ENCODE measurements at regions not wholly inside any gene's neighbourhood (a gene's known extent, or its start where the extent isn't known, plus 50 kb on each side); places are given as distances from the start of the nearest gene placed in this dataset.

GRCh38 chr14:36245223-36245622, 68.7 kb upstream of the PTCSC3 start:
- no peaks in the 10 kb centered on the region for H3K9me3 ChIP-seq
- WGBS, 2 donors = 66 to 67% methylated on average over 3 of the region's 3 CpGs
- DNase-seq (no peak), ATAC-seq (ENCODE audit: low FRiP score in 2 of 2) (no peak)
- TF ChIP-seq POLR2A (IDR thresholded peaks at IDR 0.05) = no peak
- TF ChIP-seq, protein P1, sequence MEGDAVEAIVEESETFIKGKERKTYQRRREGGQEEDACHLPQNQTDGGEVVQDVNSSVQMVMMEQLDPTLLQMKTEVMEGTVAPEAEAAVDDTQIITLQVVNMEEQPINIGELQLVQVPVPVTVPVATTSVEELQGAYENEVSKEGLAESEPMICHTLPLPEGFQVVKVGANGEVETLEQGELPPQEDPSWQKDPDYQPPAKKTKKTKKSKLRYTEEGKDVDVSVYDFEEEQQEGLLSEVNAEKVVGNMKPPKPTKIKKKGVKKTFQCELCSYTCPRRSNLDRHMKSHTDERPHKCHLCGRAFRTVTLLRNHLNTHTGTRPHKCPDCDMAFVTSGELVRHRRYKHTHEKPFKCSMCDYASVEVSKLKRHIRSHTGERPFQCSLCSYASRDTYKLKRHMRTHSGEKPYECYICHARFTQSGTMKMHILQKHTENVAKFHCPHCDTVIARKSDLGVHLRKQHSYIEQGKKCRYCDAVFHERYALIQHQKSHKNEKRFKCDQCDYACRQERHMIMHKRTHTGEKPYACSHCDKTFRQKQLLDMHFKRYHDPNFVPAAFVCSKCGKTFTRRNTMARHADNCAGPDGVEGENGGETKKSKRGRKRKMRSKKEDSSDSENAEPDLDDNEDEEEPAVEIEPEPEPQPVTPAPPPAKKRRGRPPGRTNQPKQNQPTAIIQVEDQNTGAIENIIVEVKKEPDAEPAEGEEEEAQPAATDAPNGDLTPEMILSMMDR (IDR thresholded peaks at IDR 0.05) = no peak
- no peak for TF ChIP-seq EP300 (IDR thresholded peaks at IDR 0.05)
- TF ChIP-seq POLR2AphosphoS5 (IDR thresholded peaks at IDR 0.05) = no peak
- no peaks in the 10 kb centered on the region for H3K36me3 ChIP-seq
- H3K27me3 ChIP-seq = no peaks in the 10 kb centered on the region
- H3K27ac ChIP-seq = peak overlapping the region in 1 of 4 donors; percentile 37
- H3K4me3 ChIP-seq = no peak overlapping the region
- peaks cover 0 to 25% (median 0%) of the 10 kb centered on the region in 4 donors for H3K4me1 ChIP-seq

DNA sequence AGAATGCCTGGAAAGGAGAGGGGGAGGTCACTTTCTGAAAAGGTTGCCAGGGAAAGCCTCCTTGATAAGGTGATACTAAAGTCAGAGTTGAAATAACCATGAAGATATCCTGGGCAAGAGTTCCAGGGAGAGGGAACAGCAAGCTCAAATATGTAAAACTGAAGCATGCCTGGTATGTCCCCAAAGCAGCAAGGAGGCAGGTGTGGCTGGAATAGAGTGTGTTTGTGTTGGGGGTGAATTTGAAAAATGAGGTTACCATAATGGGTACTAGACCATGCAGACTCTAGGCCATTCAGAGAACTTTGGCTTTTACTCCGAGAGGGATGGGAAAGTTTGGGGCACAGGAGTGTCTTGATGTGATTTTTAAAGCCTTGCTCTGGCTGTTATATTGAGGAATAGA, 66.7 kb upstream of the PTCSC3 start:
- no peaks in the 10 kb centered on the region for H3K27me3 ChIP-seq
- H3K27ac ChIP-seq = peak overlapping the region in 2 of 4 donors; percentile 74 to 75
- ATAC-seq (ENCODE audit: low FRiP score in 2 of 2) (peak; percentile 42 to 75), DNase-seq (peak in 1 of 2 donors; percentile 51)
- peaks cover 0 to 29% (median 2%) of the 10 kb centered on the region in 4 donors for H3K4me1 ChIP-seq
- no peaks in the 10 kb centered on the region for H3K36me3 ChIP-seq
- no peak overlapping the region for H3K4me3 ChIP-seq
- H3K9me3 ChIP-seq = no peaks in the 10 kb centered on the region
- TF ChIP-seq POLR2AphosphoS5 (IDR thresholded peaks at IDR 0.05) = peak in 1 of 2 donors; percentile 5
- peak in 1 of 4 donors; percentile 54 for TF ChIP-seq EP300 (IDR thresholded peaks at IDR 0.05)
- peak in 1 of 4 donors; percentile 32 for TF ChIP-seq POLR2A (IDR thresholded peaks at IDR 0.05)
- TF ChIP-seq, protein P1 (IDR thresholded peaks at IDR 0.05) = no peak
- WGBS, 2 donors = 60 to 67% methylated on average over 1 of the region's 1 CpG

GRCh38 chr14:36241183-36241582, 64.7 kb upstream of the PTCSC3 start:
- H3K4me3 ChIP-seq = no peak overlapping the region
- ATAC-seq (ENCODE audit: low FRiP score in 2 of 2) = no peak
- peak overlapping the region in 2 of 4 donors; percentile 74 to 75 for H3K27ac ChIP-seq
- H3K27me3 ChIP-seq = no peaks in the 10 kb centered on the region
- no peak for DNase-seq
- no peak for TF ChIP-seq EP300 (IDR thresholded peaks at IDR 0.05)
- TF ChIP-seq, protein P1 (IDR thresholded peaks at IDR 0.05) = peak in 1 of 6 experiments; percentile 26
- H3K36me3 ChIP-seq = no peaks in the 10 kb centered on the region
- 66 to 73% methylated on average over 3 of the region's 3 CpGs for WGBS, 2 donors
- no peaks in the 10 kb centered on the region for H3K9me3 ChIP-seq
- peaks cover 0 to 34% (median 5%) of the 10 kb centered on the region in 4 donors for H3K4me1 ChIP-seq

DNA sequence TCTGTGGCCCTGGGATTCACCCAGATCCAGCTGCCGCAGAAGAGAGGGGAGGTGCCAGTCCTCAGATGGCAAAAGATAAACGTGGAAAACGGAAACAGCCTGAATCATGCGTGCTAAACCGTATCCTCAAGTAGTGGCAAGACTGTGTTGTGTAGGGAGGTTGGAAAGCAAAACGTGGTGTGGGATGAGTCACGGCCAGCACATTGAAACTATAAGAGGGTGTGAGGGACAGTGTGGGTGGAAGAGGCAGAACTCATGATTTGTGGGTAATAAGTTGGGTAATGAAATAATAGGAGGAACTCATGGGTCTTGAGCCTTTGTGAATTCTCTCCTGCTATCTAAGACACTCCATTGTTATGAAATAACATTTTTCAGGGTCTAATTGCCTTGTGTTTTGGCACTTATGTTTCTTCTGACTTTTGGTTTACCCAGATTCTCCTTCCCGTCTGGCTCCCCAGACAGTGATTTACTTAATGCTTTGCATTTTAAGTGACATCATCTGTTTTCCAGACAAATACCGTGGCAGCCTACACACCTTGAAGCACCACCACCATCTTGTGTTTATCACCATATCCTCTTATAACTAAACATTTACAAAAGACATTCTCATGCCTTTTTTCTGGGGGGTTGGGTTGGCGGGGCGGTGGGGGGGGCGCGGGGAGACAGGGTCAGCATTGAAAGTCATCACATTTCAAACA, 62.3 kb upstream of the PTCSC3 start:
- H3K4me1 ChIP-seq = peaks cover 0 to 22% (median 5%) of the 10 kb centered on the region in 4 donors
- ATAC-seq (ENCODE audit: low FRiP score in 2 of 2) (peak; percentile 69 to 80), DNase-seq (peak; percentile 7 to 41)
- no peak overlapping the region for H3K4me3 ChIP-seq
- peak in 1 of 4 donors; percentile 72 for TF ChIP-seq EP300 (IDR thresholded peaks at IDR 0.05)
- TF ChIP-seq, protein P1 (IDR thresholded peaks at IDR 0.05) = no peak
- peak in 1 of 2 donors; percentile 36 for TF ChIP-seq POLR2AphosphoS5 (IDR thresholded peaks at IDR 0.05)
- H3K27me3 ChIP-seq = no peaks in the 10 kb centered on the region
- H3K36me3 ChIP-seq = no peaks in the 10 kb centered on the region
- WGBS, 2 donors = 62 to 65% methylated on average over 13 of the region's 13 CpGs
- no peaks in the 10 kb centered on the region for H3K9me3 ChIP-seq
- peak overlapping the region in 2 of 4 donors; percentile 63 to 81 for H3K27ac ChIP-seq

GRCh38 chr14:36233217-36233616, 56.7 kb upstream of the PTCSC3 start:
- Histone ChIP-seq H3K9me3 (no peaks in the 10 kb centered on the region), H3K36me3 (no peaks in the 10 kb centered on the region), H3K27ac (peak overlapping the region in 2 of 4 donors; percentile 37 to 50), H3K4me1 (peaks cover 0 to 7% (median 3%) of the 10 kb centered on the region in 4 donors), H3K27me3 (no peaks in the 10 kb centered on the region), H3K4me3 (no peak overlapping the region)
- no peak for DNase-seq
- ATAC-seq (ENCODE audit: low FRiP score in 2 of 2) = no peak
- TF ChIP-seq EP300 (IDR thresholded peaks at IDR 0.05) = no peak
- TF ChIP-seq POLR2AphosphoS5 (IDR thresholded peaks at IDR 0.05) = no peak
- no peak for TF ChIP-seq POLR2A (IDR thresholded peaks at IDR 0.05)
- TF ChIP-seq, protein P1 (IDR thresholded peaks at IDR 0.05) = no peak

Data from upper lobe of left lung (tissue), 6 donors.